ENCODE measurements at regions not wholly inside any gene's neighbourhood (a gene's known extent, or its start where the extent isn't known, plus 50 kb on each side); places are given as distances from the start of the nearest gene placed in this dataset.

- H3K27me3 Mint-ChIP-seq (ENCODE audit: low read depth): peaks cover 9% of the 10 kb centered on the region
- TF ChIP-seq CTCF (IDR thresholded peaks at IDR 0.05; ENCODE audit: unreplicated experiment in 3 of 3): no peak
- peaks cover 5% of the 10 kb centered on the region for H3K4me1 Mint-ChIP-seq
- H3K36me3 Mint-ChIP-seq (ENCODE audit: low read depth): peaks cover 4% of the 10 kb centered on the region
- H3K27ac Mint-ChIP-seq: no peak overlapping the region
- no peak overlapping the region for H3K4me3 Mint-ChIP-seq
- H3K9me3 Mint-ChIP-seq: peaks cover 4% of the 10 kb centered on the region
Observed at GRCh38 chr7:26514633-26515032, 223.0 kb downstream of the SNX10 start.

- Mint-ChIP-seq H3K4me3 (no peak overlapping the region), H3K27me3 (ENCODE audit: low read depth) (peaks cover 11% of the 10 kb centered on the region), H3K4me1 (peaks cover 6% of the 10 kb centered on the region), H3K9me3 (peaks cover under 1% of the 10 kb centered on the region), H3K36me3 (ENCODE audit: low read depth) (no peaks in the 10 kb centered on the region), H3K27ac (no peak overlapping the region)
- TF ChIP-seq CTCF (IDR thresholded peaks at IDR 0.05; ENCODE audit: unreplicated experiment in 3 of 3): no peak
Observed at GRCh38 chr7:26515314-26515842, 223.7 kb downstream of the SNX10 start.

GRCh38 chr7:26520483-26520882 lies 228.8 kb downstream of the SNX10 start:
- TF ChIP-seq CTCF (IDR thresholded peaks at IDR 0.05; ENCODE audit: unreplicated experiment in 3 of 3): no peak
- H3K27me3 Mint-ChIP-seq (ENCODE audit: low read depth): peaks cover 15% of the 10 kb centered on the region
- H3K4me3 Mint-ChIP-seq: no peak overlapping the region
- H3K36me3 Mint-ChIP-seq (ENCODE audit: low read depth): peaks cover 3% of the 10 kb centered on the region
- no peak overlapping the region for H3K27ac Mint-ChIP-seq
- H3K4me1 Mint-ChIP-seq: peaks cover 15% of the 10 kb centered on the region
- H3K9me3 Mint-ChIP-seq: peaks cover 5% of the 10 kb centered on the region

GRCh38 chr7:26522633-26523032 lies 231.0 kb downstream of the SNX10 start:
- H3K4me3 Mint-ChIP-seq: no peak overlapping the region
- peaks cover 3% of the 10 kb centered on the region for H3K36me3 Mint-ChIP-seq (ENCODE audit: low read depth)
- H3K9me3 Mint-ChIP-seq: peaks cover 5% of the 10 kb centered on the region
- peaks cover 23% of the 10 kb centered on the region for H3K4me1 Mint-ChIP-seq
- no peak for TF ChIP-seq CTCF (IDR thresholded peaks at IDR 0.05; ENCODE audit: unreplicated experiment in 3 of 3)
- no peak overlapping the region for H3K27ac Mint-ChIP-seq
- peaks cover 15% of the 10 kb centered on the region for H3K27me3 Mint-ChIP-seq (ENCODE audit: low read depth)

GRCh38 chr7:26525398-26526264 lies 234.0 kb downstream of the SNX10 start:
- Mint-ChIP-seq H3K4me3 (no peak overlapping the region), H3K27me3 (ENCODE audit: low read depth) (peaks cover 11% of the 10 kb centered on the region), H3K27ac (peak overlapping the region in 1 of 3 experiments; percentile 78), H3K36me3 (ENCODE audit: low read depth) (peaks cover 3% of the 10 kb centered on the region), H3K4me1 (peaks cover 15% of the 10 kb centered on the region), H3K9me3 (peaks cover 5% of the 10 kb centered on the region)
- TF ChIP-seq CTCF (IDR thresholded peaks at IDR 0.05; ENCODE audit: unreplicated experiment in 3 of 3): no peak

- Mint-ChIP-seq H3K36me3 (ENCODE audit: low read depth) (peaks cover 3% of the 10 kb centered on the region), H3K4me3 (peak overlapping the region in 1 of 3 experiments; percentile 57), H3K4me1 (peaks cover 14% of the 10 kb centered on the region), H3K27ac (peak overlapping the region in 1 of 3 experiments; percentile 78), H3K9me3 (peaks cover 5% of the 10 kb centered on the region), H3K27me3 (ENCODE audit: low read depth) (peaks cover 13% of the 10 kb centered on the region)
- TF ChIP-seq CTCF (IDR thresholded peaks at IDR 0.05; ENCODE audit: unreplicated experiment in 3 of 3): no peak
Observed at GRCh38 chr7:26526265-26526587, 234.6 kb downstream of the SNX10 start.
